ENCODE measurements at regions not wholly inside any gene's neighbourhood (a gene's known extent, or its start where the extent isn't known, plus 50 kb on each side); places are given as distances from the start of the nearest gene placed in this dataset.

- Histone ChIP-seq H3K79me1 (ENCODE audit: insufficient read depth, low read depth, low read length, poor library complexity, severe bottlenecking) (no peaks in the 10 kb centered on the region), H4K20me1 (ENCODE audit: control insufficient read depth, insufficient read depth, insufficient read length) (no peaks in the 10 kb centered on the region), H3K27me3 (ENCODE audit: insufficient read depth, low read length) (no peaks in the 10 kb centered on the region), H3K18ac (ENCODE audit: insufficient read length, low read depth, low read length) (no peak overlapping the region), H3K9ac (ENCODE audit: extremely low read depth, insufficient read length, low read length) (no peak overlapping the region), H2BK20ac (ENCODE audit: low read depth, low read length, poor library complexity, severe bottlenecking) (no peak overlapping the region), H3K23me2 (ENCODE audit: insufficient read length, low read depth, low read length, poor library complexity, severe bottlenecking) (no peaks in the 10 kb centered on the region), H2BK5ac (ENCODE audit: insufficient read length, low read length) (no peak overlapping the region), H3K56ac (ENCODE audit: insufficient read length, low read depth, low read length) (no peak overlapping the region), H2AFZ (ENCODE audit: low read length) (no peak overlapping the region), H3K4me1 (ENCODE audit: insufficient read depth, low read length) (peaks cover 8% of the 10 kb centered on the region; the same call in 1 of the 2 replicates), H4K5ac (ENCODE audit: insufficient read length, low read depth, low read length) (no peak overlapping the region), H3K9me3 (ENCODE audit: control insufficient read depth, low read depth, low read length) (no peaks in the 10 kb centered on the region), H3K14ac (ENCODE audit: insufficient read depth, low read length) (no peak overlapping the region), H3T11ph (ENCODE audit: low read length) (no peak overlapping the region), H4K8ac (replicated peaks; ENCODE audit: insufficient read length, low read depth, low read length) (no peak overlapping the region), H2AK5ac (ENCODE audit: insufficient read length, low read length) (no peak overlapping the region), H2BK120ac (ENCODE audit: low read depth, low read length, poor library complexity, severe bottlenecking) (no peak overlapping the region), H3K4me2 (ENCODE audit: insufficient read depth, insufficient read length, low read length) (no peak overlapping the region), H3K79me2 (ENCODE audit: insufficient read depth, low read length) (peaks cover 3% of the 10 kb centered on the region; the same call in 1 of the 2 replicates), H3K4ac (ENCODE audit: low read depth, low read length) (no peak overlapping the region), H3K23ac (ENCODE audit: insufficient read length, low read depth, low read length) (no peak overlapping the region), H4K91ac (ENCODE audit: insufficient read length, low read depth, low read length) (no peak overlapping the region), H2BK15ac (ENCODE audit: low read depth, low read length) (no peak overlapping the region), H2BK12ac (ENCODE audit: insufficient read length, low read depth, low read length) (no peak overlapping the region), H3K27ac (ENCODE audit: insufficient read length, low read depth, low read length) (no peak overlapping the region)
- Mint-ChIP-seq H3K4me3 (no peak overlapping the region), H3K9me3 (peaks cover 9 to 11% of the 10 kb centered on the region in 2 experiments), H3K36me3 (ENCODE audit: insufficient read depth in 1 of 3, low read depth in 3 of 3) (peaks cover 0 to 16% (median 11%) of the 10 kb centered on the region in 3 experiments; a peak in 6 of 7 replicates), H3K27me3 (ENCODE audit: low read depth) (peaks cover 3% of the 10 kb centered on the region; the same call in 1 of the 2 replicates), H3K4me1 (peaks cover 8% of the 10 kb centered on the region in 2 experiments), H3K27ac (no peak overlapping the region)
- TF ChIP-seq, protein P1, sequence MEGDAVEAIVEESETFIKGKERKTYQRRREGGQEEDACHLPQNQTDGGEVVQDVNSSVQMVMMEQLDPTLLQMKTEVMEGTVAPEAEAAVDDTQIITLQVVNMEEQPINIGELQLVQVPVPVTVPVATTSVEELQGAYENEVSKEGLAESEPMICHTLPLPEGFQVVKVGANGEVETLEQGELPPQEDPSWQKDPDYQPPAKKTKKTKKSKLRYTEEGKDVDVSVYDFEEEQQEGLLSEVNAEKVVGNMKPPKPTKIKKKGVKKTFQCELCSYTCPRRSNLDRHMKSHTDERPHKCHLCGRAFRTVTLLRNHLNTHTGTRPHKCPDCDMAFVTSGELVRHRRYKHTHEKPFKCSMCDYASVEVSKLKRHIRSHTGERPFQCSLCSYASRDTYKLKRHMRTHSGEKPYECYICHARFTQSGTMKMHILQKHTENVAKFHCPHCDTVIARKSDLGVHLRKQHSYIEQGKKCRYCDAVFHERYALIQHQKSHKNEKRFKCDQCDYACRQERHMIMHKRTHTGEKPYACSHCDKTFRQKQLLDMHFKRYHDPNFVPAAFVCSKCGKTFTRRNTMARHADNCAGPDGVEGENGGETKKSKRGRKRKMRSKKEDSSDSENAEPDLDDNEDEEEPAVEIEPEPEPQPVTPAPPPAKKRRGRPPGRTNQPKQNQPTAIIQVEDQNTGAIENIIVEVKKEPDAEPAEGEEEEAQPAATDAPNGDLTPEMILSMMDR (conservative IDR thresholded peaks at IDR 0.05): no peak
- no peak for DNase-seq
Measured at GRCh38 chr15:29563112-29563511, 259.2 kb downstream of the TJP1 start.

Measured in H9 (cell line).